ENCODE measurements at regions not wholly inside any gene's neighbourhood (a gene's known extent, or its start where the extent isn't known, plus 50 kb on each side); places are given as distances from the start of the nearest gene placed in this dataset.
"Not testable (repeated sequence)": the region's sequence is repeated elsewhere in the genome, so short reads cannot be mapped to it uniquely, and the experiment has no call there.

- TF ChIP-seq EZH2phosphoT487 (conservative IDR thresholded peaks at IDR 0.05; ENCODE audit: low read length) = no peak
- no peak for TF ChIP-seq CTCF (IDR thresholded peaks at IDR 0.05; ENCODE audit: insufficient read depth, low read length, poor library complexity, severe bottlenecking)
- H3K9me2 ChIP-seq (replicated peaks; ENCODE audit: insufficient read depth, low read length) = no peaks in the 10 kb centered on the region
- no peak overlapping the region for H2AFZ ChIP-seq (ENCODE audit: low read depth, low read length, severe bottlenecking)
- H3K79me2 ChIP-seq (ENCODE audit: insufficient read depth, low read length) = no peaks in the 10 kb centered on the region
- H3K9me3 ChIP-seq (ENCODE audit: insufficient read depth, low read length) = no peaks in the 10 kb centered on the region
- H3K36me3 ChIP-seq (ENCODE audit: low read length) = no peaks in the 10 kb centered on the region
- no peak overlapping the region for H3K4me2 ChIP-seq (ENCODE audit: low read depth, low read length, poor library complexity, severe bottlenecking)
- H3K4me3 ChIP-seq (ENCODE audit: insufficient read depth, low read length, poor library complexity, severe bottlenecking) = no peak overlapping the region
- H3K27me3 ChIP-seq (ENCODE audit: low read length) = no peaks in the 10 kb centered on the region
- no peaks in the 10 kb centered on the region for H4K20me1 ChIP-seq (ENCODE audit: low read depth, low read length)
- no peak overlapping the region for H3K9ac ChIP-seq (ENCODE audit: low read length)
- H3K27ac ChIP-seq (ENCODE audit: low read depth, low read length) = no peak overlapping the region
- no peaks in the 10 kb centered on the region for H3F3A ChIP-seq (ENCODE audit: insufficient read depth)
Observed at GRCh38 chr3:72510247-72510646, 338.0 kb downstream of the SHQ1 start.

GRCh38 chr3:72505539-72506405, 342.5 kb downstream of the SHQ1 start:
- Histone ChIP-seq H3F3A (ENCODE audit: insufficient read depth) (no peaks in the 10 kb centered on the region), H3K36me3 (ENCODE audit: low read length) (no peaks in the 10 kb centered on the region), H3K4me2 (ENCODE audit: low read depth, low read length, poor library complexity, severe bottlenecking) (no peak overlapping the region), H3K79me2 (ENCODE audit: insufficient read depth, low read length) (no peaks in the 10 kb centered on the region), H3K9ac (ENCODE audit: low read length) (no peak overlapping the region), H3K9me3 (ENCODE audit: insufficient read depth, low read length) (no peaks in the 10 kb centered on the region), H3K4me3 (ENCODE audit: insufficient read depth, low read length, poor library complexity, severe bottlenecking) (no peak overlapping the region), H4K20me1 (ENCODE audit: low read depth, low read length) (no peaks in the 10 kb centered on the region), H3K27me3 (ENCODE audit: low read length) (no peaks in the 10 kb centered on the region), H3K9me2 (replicated peaks; ENCODE audit: insufficient read depth, low read length) (no peaks in the 10 kb centered on the region), H3K27ac (ENCODE audit: low read depth, low read length) (no peak overlapping the region), H2AFZ (ENCODE audit: low read depth, low read length, severe bottlenecking) (no peak overlapping the region)
- TF ChIP-seq EZH2phosphoT487 (conservative IDR thresholded peaks at IDR 0.05; ENCODE audit: low read length) (no peak), CTCF (IDR thresholded peaks at IDR 0.05; ENCODE audit: insufficient read depth, low read length, poor library complexity, severe bottlenecking) (no peak)

- H3K9ac ChIP-seq (ENCODE audit: low read length); H3K4me2 ChIP-seq (ENCODE audit: low read depth, low read length, poor library complexity, severe bottlenecking); H3K9me3 ChIP-seq (ENCODE audit: insufficient read depth, low read length); H2AFZ ChIP-seq (ENCODE audit: low read depth, low read length, severe bottlenecking); H3K36me3 ChIP-seq (ENCODE audit: low read length); H3F3A ChIP-seq (ENCODE audit: insufficient read depth); H3K4me3 ChIP-seq (ENCODE audit: insufficient read depth, low read length, poor library complexity, severe bottlenecking); H3K79me2 ChIP-seq (ENCODE audit: insufficient read depth, low read length); H3K9me2 ChIP-seq (replicated peaks; ENCODE audit: insufficient read depth, low read length); H4K20me1 ChIP-seq (ENCODE audit: low read depth, low read length); H3K27me3 ChIP-seq (ENCODE audit: low read length); H3K27ac ChIP-seq (ENCODE audit: low read depth, low read length): not testable (repeated sequence)
Observed at GRCh38 chr3:72497501-72497900, 350.7 kb downstream of the SHQ1 start.

GRCh38 chr3:72496051-72496670, 352.1 kb downstream of the SHQ1 start:
- Histone ChIP-seq H3K4me2 (ENCODE audit: low read depth, low read length, poor library complexity, severe bottlenecking) (no peak overlapping the region), H3K9me2 (replicated peaks; ENCODE audit: insufficient read depth, low read length) (no peaks in the 10 kb centered on the region), H3K9me3 (ENCODE audit: insufficient read depth, low read length) (no peaks in the 10 kb centered on the region), H2AFZ (ENCODE audit: low read depth, low read length, severe bottlenecking) (no peak overlapping the region), H3K79me2 (ENCODE audit: insufficient read depth, low read length) (no peaks in the 10 kb centered on the region), H4K20me1 (ENCODE audit: low read depth, low read length) (no peaks in the 10 kb centered on the region), H3K27ac (ENCODE audit: low read depth, low read length) (no peak overlapping the region), H3K4me3 (ENCODE audit: insufficient read depth, low read length, poor library complexity, severe bottlenecking) (no peak overlapping the region), H3F3A (ENCODE audit: insufficient read depth) (no peaks in the 10 kb centered on the region), H3K9ac (ENCODE audit: low read length) (no peak overlapping the region), H3K36me3 (ENCODE audit: low read length) (no peaks in the 10 kb centered on the region), H3K27me3 (ENCODE audit: low read length) (no peaks in the 10 kb centered on the region)
- no peak for TF ChIP-seq EZH2phosphoT487 (conservative IDR thresholded peaks at IDR 0.05; ENCODE audit: low read length)
- TF ChIP-seq CTCF (IDR thresholded peaks at IDR 0.05; ENCODE audit: insufficient read depth, low read length, poor library complexity, severe bottlenecking) = no peak

Data from SU-DHL-6 (cell line).